ENCODE measurements at regions not wholly inside any gene's neighbourhood (a gene's known extent, or its start where the extent isn't known, plus 50 kb on each side); places are given as distances from the start of the nearest gene placed in this dataset.

DNA sequence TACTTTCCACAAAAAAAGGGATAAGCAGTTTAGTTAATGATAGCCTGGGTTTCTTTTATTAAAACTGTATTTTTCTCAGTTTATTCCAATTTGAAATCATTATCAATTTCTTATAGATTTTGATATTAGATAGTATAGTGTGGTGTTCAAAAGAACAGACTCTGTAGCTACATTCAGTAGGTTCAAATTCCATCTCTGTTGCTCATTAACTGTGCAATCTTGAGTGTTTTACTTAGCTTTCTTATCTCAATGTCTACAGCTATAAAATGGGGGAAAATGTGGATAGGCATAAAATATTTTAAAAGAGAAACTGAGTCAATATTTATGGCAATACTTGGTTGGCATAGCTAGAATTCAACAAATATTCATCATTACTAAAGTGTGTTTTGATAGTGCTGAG, 86.9 kb upstream of the SEMA3A start:
- TF ChIP-seq ZNF70 (CRISPR knock-in tag; IDR thresholded peaks at IDR 0.05) = no peak
- TF ChIP-seq, protein P1, sequence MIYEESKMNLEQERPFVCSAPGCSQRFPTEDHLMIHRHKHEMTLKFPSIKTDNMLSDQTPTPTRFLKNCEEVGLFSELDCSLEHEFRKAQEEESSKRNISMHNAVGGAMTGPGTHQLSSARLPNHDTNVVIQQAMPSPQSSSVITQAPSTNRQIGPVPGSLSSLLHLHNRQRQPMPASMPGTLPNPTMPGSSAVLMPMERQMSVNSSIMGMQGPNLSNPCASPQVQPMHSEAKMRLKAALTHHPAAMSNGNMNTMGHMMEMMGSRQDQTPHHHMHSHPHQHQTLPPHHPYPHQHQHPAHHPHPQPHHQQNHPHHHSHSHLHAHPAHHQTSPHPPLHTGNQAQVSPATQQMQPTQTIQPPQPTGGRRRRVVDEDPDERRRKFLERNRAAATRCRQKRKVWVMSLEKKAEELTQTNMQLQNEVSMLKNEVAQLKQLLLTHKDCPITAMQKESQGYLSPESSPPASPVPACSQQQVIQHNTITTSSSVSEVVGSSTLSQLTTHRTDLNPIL (CRISPR knock-in tag; IDR thresholded peaks at IDR 0.05; ENCODE audit: low read depth) = no peak
- no peak for TF ChIP-seq ZFP30 (CRISPR knock-in tag; IDR thresholded peaks at IDR 0.05)
- TF ChIP-seq OSR1 (CRISPR knock-in tag; IDR thresholded peaks at IDR 0.05) = no peak
- no peak for TF ChIP-seq TCF4 (CRISPR knock-in tag; IDR thresholded peaks at IDR 0.05; ENCODE audit: borderline replicate concordance)
- TF ChIP-seq, protein P2, sequence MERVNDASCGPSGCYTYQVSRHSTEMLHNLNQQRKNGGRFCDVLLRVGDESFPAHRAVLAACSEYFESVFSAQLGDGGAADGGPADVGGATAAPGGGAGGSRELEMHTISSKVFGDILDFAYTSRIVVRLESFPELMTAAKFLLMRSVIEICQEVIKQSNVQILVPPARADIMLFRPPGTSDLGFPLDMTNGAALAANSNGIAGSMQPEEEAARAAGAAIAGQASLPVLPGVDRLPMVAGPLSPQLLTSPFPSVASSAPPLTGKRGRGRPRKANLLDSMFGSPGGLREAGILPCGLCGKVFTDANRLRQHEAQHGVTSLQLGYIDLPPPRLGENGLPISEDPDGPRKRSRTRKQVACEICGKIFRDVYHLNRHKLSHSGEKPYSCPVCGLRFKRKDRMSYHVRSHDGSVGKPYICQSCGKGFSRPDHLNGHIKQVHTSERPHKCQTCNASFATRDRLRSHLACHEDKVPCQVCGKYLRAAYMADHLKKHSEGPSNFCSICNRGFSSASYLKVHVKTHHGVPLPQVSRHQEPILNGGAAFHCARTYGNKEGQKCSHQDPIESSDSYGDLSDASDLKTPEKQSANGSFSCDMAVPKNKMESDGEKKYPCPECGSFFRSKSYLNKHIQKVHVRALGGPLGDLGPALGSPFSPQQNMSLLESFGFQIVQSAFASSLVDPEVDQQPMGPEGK (CRISPR knock-in tag; IDR thresholded peaks at IDR 0.05; ENCODE audit: borderline replicate concordance) = no peak
- no peak for TF ChIP-seq PPARA (CRISPR knock-in tag; IDR thresholded peaks at IDR 0.05; ENCODE audit: borderline replicate concordance)
- no peak for TF ChIP-seq ARNTL (CRISPR knock-in tag; IDR thresholded peaks at IDR 0.05; ENCODE audit: borderline replicate concordance, low read depth)
- no peak for TF ChIP-seq RARB (CRISPR knock-in tag; IDR thresholded peaks at IDR 0.05)
- ATAC-seq = no peak

DNA sequence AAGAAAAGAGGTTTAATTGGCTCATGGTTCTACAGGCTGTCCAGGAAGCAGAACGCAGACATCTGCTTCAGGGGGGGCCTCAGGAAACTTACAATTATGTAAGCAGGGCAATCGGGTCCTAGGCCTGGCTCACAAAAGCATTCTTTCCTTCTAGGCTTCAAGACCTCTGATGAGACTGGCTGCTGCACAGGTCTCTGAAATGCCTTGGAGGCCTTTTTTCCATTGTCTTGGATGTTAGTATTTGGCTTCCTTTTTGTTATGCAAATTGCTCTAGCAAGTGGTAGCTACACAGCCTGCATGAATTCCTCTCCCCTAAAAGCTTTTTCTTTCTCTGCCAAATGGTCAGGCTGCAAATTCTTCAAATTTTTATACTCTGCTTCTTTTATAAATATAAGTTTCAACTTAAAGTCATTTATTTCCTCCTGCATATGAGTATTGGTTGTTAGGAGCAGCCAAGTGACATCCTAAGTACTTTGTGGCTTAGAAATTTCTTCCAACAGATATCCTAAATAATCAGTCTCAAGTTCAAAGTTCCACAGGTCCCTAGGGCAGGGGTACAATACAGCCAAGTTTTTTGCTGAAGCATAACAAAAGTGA, 83.1 kb upstream of the SEMA3A start:
- peak; percentile 37; the same call in 2 of the 3 replicates for ATAC-seq
- TF ChIP-seq ARNTL (CRISPR knock-in tag; IDR thresholded peaks at IDR 0.05; ENCODE audit: borderline replicate concordance, low read depth) = no peak

DNA sequence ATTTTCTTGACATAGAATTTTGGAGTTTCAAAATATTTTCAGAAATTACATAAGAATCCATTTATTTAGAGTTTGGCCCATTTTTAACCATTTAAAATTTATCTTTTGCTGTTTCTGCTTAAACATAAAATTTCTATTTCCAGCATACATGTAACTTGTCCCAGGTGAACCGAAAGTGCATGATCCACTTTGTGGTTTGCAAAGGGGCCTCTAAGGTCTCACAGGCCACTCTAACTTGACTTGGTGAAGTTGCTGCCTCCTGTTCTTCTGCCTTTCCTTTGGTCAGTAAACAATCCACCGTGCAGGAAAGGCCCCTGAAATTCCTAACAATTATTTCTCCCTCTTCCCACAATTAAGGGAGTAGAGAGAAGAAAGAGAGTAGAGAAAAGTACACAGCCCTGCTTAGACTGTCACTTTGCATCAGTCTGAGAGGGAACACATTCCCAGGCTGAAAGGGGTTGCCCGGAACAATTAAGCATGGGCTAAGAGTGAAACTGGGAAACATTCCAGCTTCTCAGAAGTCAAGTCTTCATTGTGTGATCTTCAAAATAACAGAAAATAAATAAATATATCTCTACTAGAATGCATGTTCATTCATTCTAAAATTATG, 79.5 kb upstream of the SEMA3A start:
- peak; percentile 99 for ATAC-seq
- peak; percentile 94 for TF ChIP-seq ISL1 (CRISPR knock-in tag; IDR thresholded peaks at IDR 0.05)
- TF ChIP-seq TOX (CRISPR knock-in tag; IDR thresholded peaks at IDR 0.05; ENCODE audit: borderline replicate concordance) = peak; percentile 87
- peak; percentile 94 for TF ChIP-seq ZC3H10 (CRISPR knock-in tag; IDR thresholded peaks at IDR 0.05)
- TF ChIP-seq, protein P3, sequence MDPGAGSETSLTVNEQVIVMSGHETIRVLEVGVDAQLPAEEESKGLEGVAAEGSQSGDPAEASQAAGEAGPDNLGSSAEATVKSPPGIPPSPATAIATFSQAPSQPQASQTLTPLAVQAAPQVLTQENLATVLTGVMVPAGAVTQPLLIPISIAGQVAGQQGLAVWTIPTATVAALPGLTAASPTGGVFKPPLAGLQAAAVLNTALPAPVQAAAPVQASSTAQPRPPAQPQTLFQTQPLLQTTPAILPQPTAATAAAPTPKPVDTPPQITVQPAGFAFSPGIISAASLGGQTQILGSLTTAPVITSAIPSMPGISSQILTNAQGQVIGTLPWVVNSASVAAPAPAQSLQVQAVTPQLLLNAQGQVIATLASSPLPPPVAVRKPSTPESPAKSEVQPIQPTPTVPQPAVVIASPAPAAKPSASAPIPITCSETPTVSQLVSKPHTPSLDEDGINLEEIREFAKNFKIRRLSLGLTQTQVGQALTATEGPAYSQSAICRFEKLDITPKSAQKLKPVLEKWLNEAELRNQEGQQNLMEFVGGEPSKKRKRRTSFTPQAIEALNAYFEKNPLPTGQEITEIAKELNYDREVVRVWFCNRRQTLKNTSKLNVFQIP (CRISPR knock-in tag; IDR thresholded peaks at IDR 0.05; ENCODE audit: borderline replicate concordance, low read depth) = peak; percentile 81; the same call in 1 of the 2 replicates
- TF ChIP-seq RARB (CRISPR knock-in tag; IDR thresholded peaks at IDR 0.05) = peak; percentile 79; the same call in 1 of the 2 replicates
- TF ChIP-seq ESRRG (CRISPR knock-in tag; IDR thresholded peaks at IDR 0.05) = peak; percentile 45; the same call in 1 of the 2 replicates
- TF ChIP-seq, protein P2 (CRISPR knock-in tag; IDR thresholded peaks at IDR 0.05; ENCODE audit: borderline replicate concordance) = peak; percentile 50; the same call in 1 of the 2 replicates
- TF ChIP-seq, protein P1 (CRISPR knock-in tag; IDR thresholded peaks at IDR 0.05; ENCODE audit: low read depth) = no peak
- no peak for TF ChIP-seq PPARA (CRISPR knock-in tag; IDR thresholded peaks at IDR 0.05; ENCODE audit: borderline replicate concordance)

DNA sequence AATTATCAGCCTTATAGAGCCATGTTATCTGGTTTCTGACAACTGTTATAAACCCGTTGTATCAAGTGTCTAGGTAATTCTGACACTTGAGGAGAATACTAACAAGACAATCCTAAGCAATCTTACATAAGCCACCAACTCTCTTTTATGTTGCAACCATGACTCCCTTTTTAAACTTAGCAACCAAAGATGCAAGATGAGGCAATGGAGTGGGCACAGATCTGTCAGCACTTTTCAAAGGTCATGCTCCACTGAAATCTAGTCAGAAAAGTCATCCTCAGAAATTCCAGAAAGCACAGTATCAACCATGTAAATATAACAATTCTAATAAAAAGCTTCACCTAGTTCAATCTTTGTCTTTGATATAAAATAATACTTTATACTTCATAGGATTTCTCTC, 77.0 kb upstream of the SEMA3A start:
- no peak for ATAC-seq
- TF ChIP-seq, protein P2 (CRISPR knock-in tag; IDR thresholded peaks at IDR 0.05; ENCODE audit: borderline replicate concordance) = no peak
- no peak for TF ChIP-seq TOX (CRISPR knock-in tag; IDR thresholded peaks at IDR 0.05; ENCODE audit: borderline replicate concordance)
- no peak for TF ChIP-seq ZFP30 (CRISPR knock-in tag; IDR thresholded peaks at IDR 0.05)
- no peak for TF ChIP-seq ISL1 (CRISPR knock-in tag; IDR thresholded peaks at IDR 0.05)
- TF ChIP-seq, protein P3 (CRISPR knock-in tag; IDR thresholded peaks at IDR 0.05; ENCODE audit: borderline replicate concordance, low read depth) = no peak
- no peak for TF ChIP-seq TCF4 (CRISPR knock-in tag; IDR thresholded peaks at IDR 0.05; ENCODE audit: borderline replicate concordance)
- TF ChIP-seq PPARA (CRISPR knock-in tag; IDR thresholded peaks at IDR 0.05; ENCODE audit: borderline replicate concordance) = no peak
- TF ChIP-seq GLIS3 (CRISPR knock-in tag; IDR thresholded peaks at IDR 0.05) = no peak
- TF ChIP-seq, protein P4, sequence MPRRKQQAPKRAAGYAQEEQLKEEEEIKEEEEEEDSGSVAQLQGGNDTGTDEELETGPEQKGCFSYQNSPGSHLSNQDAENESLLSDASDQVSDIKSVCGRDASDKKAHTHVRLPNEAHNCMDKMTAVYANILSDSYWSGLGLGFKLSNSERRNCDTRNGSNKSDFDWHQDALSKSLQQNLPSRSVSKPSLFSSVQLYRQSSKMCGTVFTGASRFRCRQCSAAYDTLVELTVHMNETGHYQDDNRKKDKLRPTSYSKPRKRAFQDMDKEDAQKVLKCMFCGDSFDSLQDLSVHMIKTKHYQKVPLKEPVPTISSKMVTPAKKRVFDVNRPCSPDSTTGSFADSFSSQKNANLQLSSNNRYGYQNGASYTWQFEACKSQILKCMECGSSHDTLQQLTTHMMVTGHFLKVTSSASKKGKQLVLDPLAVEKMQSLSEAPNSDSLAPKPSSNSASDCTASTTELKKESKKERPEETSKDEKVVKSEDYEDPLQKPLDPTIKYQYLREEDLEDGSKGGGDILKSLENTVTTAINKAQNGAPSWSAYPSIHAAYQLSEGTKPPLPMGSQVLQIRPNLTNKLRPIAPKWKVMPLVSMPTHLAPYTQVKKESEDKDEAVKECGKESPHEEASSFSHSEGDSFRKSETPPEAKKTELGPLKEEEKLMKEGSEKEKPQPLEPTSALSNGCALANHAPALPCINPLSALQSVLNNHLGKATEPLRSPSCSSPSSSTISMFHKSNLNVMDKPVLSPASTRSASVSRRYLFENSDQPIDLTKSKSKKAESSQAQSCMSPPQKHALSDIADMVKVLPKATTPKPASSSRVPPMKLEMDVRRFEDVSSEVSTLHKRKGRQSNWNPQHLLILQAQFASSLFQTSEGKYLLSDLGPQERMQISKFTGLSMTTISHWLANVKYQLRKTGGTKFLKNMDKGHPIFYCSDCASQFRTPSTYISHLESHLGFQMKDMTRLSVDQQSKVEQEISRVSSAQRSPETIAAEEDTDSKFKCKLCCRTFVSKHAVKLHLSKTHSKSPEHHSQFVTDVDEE (CRISPR knock-in tag; IDR thresholded peaks at IDR 0.05) = no peak
- no peak for TF ChIP-seq SNAI2 (CRISPR knock-in tag; IDR thresholded peaks at IDR 0.05)
- TF ChIP-seq ZNF70 (CRISPR knock-in tag; IDR thresholded peaks at IDR 0.05) = no peak
